A549 (cell line): ENCODE measurements at regions not wholly inside any gene's neighbourhood (a gene's known extent, or its start where the extent isn't known, plus 50 kb on each side); places are given as distances from the start of the nearest gene placed in this dataset.

Experiments
- CBX2 ChIP-seq: fragments of 200-600 bp; sonication (generic); IDR thresholded peaks from 2 replicates; pipeline ENCODE4 v1.6.1; 2016; ENCODE audit warnings: low read depth, mild to moderate bottlenecking, borderline replicate concordance
- EHMT2 ChIP-seq: fragments of 200-600 bp; sonication (generic); IDR thresholded peaks from 2 replicates; pipeline ENCODE4 v1.6.1; 2016; ENCODE audit warnings: antibody characterized with exemption, low read depth, mild to moderate bottlenecking, moderate library complexity
- EP300 ChIP-seq, 2 experiments: fragments of >200 bp; sonication (Bioruptor Twin); formaldehyde crosslinking; IDR thresholded peaks; 2 replicates in 1 of 2; 3 replicates in 1 of 2; pipeline ENCODE4 v1.6.1; 2016 to 2017
- JUN ChIP-seq, 2 experiments: fragments of >200 bp; sonication (Bioruptor Twin); formaldehyde crosslinking; IDR thresholded peaks; 2 replicates in 1 of 2; 3 replicates in 1 of 2; pipeline ENCODE4 v1.6.1; 2016 to 2017
- MYC ChIP-seq: IDR thresholded peaks from 2 replicates; pipeline ENCODE4 v1.6.1; 2012; ENCODE audit warnings: mild to moderate bottlenecking, inconsistent platforms, low read length, improper control_type of control experiment, borderline replicate concordance
- POLR2A ChIP-seq: IDR thresholded peaks from 2 replicates; pipeline ENCODE4 v1.6.1; 2012; ENCODE audit warnings: mild to moderate bottlenecking, low read length
- RCOR1 ChIP-seq: fragments of 150-350 bp; IDR thresholded peaks from 2 replicates; pipeline ENCODE4 v1.6.1; 2014; ENCODE audit warnings: antibody characterized with exemption, low read length, low read depth
- ZFP36 ChIP-seq: fragments of 450-650 bp; IDR thresholded peaks from 2 replicates; pipeline ENCODE4 v1.6.1; 2014; ENCODE audit warnings: borderline replicate concordance; ENCODE audit not compliant: partially characterized antibody
- TF ChIP-seq, protein P1 (sequence below): fragments of >200 bp; sonication (Bioruptor Twin); formaldehyde crosslinking; IDR thresholded peaks from 3 replicates; pipeline ENCODE4 v1.5.1; 2016
- TF ChIP-seq, protein P2 (sequence below): fragments of 250-450 bp; sonication (Bioruptor Pico); IDR thresholded peaks from 2 replicates; pipeline ENCODE4 v1.5.0; 2021; ENCODE audit warnings: mild to moderate bottlenecking, moderate library complexity, borderline replicate concordance
- TF ChIP-seq, protein P3 (sequence below): IDR thresholded peaks from 2 replicates; pipeline ENCODE4 v1.6.1; 2012

DNA sequence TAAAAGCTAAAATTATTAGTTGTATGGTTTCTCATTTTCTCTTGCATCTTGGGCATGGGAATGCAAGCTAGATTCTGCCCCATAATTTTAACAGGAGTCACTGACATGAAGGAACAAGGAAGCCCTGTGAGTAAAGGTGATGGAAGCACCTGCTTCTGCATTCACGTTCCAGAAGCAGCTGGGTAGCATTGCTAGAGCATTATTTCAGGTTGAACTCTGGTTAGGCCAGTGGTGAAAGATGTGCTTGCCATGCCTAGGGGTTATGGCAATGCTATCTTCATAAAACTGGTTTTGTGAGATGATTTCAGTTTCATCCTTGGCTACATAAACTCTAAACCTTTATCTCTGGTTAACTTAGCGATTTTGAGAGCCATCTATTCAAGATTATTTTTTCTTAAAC, 151.4 kb downstream of the TFEC start:
- TF ChIP-seq JUN (IDR thresholded peaks at IDR 0.05) = no peak
- TF ChIP-seq, protein P1, sequence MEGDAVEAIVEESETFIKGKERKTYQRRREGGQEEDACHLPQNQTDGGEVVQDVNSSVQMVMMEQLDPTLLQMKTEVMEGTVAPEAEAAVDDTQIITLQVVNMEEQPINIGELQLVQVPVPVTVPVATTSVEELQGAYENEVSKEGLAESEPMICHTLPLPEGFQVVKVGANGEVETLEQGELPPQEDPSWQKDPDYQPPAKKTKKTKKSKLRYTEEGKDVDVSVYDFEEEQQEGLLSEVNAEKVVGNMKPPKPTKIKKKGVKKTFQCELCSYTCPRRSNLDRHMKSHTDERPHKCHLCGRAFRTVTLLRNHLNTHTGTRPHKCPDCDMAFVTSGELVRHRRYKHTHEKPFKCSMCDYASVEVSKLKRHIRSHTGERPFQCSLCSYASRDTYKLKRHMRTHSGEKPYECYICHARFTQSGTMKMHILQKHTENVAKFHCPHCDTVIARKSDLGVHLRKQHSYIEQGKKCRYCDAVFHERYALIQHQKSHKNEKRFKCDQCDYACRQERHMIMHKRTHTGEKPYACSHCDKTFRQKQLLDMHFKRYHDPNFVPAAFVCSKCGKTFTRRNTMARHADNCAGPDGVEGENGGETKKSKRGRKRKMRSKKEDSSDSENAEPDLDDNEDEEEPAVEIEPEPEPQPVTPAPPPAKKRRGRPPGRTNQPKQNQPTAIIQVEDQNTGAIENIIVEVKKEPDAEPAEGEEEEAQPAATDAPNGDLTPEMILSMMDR = no peak
- TF ChIP-seq MYC = no peak
- TF ChIP-seq RCOR1 = no peak
- TF ChIP-seq CBX2 = no peak
- TF ChIP-seq POLR2A = no peak
- TF ChIP-seq, protein P2, sequence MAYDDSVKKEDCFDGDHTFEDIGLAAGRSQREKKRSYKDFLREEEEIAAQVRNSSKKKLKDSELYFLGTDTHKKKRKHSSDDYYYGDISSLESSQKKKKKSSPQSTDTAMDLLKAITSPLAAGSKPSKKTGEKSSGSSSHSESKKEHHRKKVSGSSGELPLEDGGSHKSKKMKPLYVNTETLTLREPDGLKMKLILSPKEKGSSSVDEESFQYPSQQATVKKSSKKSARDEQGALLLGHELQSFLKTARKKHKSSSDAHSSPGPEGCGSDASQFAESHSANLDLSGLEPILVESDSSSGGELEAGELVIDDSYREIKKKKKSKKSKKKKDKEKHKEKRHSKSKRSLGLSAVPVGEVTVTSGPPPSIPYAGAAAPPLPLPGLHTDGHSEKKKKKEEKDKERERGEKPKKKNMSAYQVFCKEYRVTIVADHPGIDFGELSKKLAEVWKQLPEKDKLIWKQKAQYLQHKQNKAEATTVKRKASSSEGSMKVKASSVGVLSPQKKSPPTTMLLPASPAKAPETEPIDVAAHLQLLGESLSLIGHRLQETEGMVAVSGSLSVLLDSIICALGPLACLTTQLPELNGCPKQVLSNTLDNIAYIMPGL (CRISPR knock-in tag) = no peak
- no peak for TF ChIP-seq EHMT2
- TF ChIP-seq, protein P3, sequence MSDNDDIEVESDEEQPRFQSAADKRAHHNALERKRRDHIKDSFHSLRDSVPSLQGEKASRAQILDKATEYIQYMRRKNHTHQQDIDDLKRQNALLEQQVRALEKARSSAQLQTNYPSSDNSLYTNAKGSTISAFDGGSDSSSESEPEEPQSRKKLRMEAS = no peak
- no peak for TF ChIP-seq EP300 (IDR thresholded peaks at IDR 0.05)
- TF ChIP-seq ZFP36 = no peak
